Stomach (tissue), 4 donors: ENCODE measurements at regions not wholly inside any gene's neighbourhood (a gene's known extent, or its start where the extent isn't known, plus 50 kb on each side); places are given as distances from the start of the nearest gene placed in this dataset.

Experiments used
- EP300 ChIP-seq: sonication (generic); formaldehyde crosslinking; IDR thresholded peaks from one replicate; pipeline ENCODE4 v1.6.1; 2017; ENCODE audit warnings: antibody characterized with exemption
- POLR2A ChIP-seq, 4 donors: fragments of 450-650 bp; IDR thresholded peaks; one replicate each; pipeline ENCODE4 v1.6.1; 2016; ENCODE audit warnings: antibody characterized with exemption in 4 of 4, control low read depth in 2 of 4, mild to moderate bottlenecking in 1 of 4, moderate library complexity in 1 of 4
- POLR2AphosphoS5 ChIP-seq, 3 donors: sonication (generic); formaldehyde crosslinking; IDR thresholded peaks; one replicate each; pipeline ENCODE4 v1.6.1; 2016; ENCODE audit warnings: antibody characterized with exemption in 3 of 3
- TF ChIP-seq, protein P1 (sequence below), 7 experiments: fragments of 450-650 bp in 4 of 7; fragments of 200-600 bp in 3 of 7; sonication (generic) in 3 of 7; IDR thresholded peaks; one replicate each; pipeline ENCODE4 v1.5.1; 2016 to 2019; ENCODE audit warnings: antibody characterized with exemption in 7 of 7, control low read depth in 2 of 7, mild to moderate bottlenecking in 1 of 7

DNA sequence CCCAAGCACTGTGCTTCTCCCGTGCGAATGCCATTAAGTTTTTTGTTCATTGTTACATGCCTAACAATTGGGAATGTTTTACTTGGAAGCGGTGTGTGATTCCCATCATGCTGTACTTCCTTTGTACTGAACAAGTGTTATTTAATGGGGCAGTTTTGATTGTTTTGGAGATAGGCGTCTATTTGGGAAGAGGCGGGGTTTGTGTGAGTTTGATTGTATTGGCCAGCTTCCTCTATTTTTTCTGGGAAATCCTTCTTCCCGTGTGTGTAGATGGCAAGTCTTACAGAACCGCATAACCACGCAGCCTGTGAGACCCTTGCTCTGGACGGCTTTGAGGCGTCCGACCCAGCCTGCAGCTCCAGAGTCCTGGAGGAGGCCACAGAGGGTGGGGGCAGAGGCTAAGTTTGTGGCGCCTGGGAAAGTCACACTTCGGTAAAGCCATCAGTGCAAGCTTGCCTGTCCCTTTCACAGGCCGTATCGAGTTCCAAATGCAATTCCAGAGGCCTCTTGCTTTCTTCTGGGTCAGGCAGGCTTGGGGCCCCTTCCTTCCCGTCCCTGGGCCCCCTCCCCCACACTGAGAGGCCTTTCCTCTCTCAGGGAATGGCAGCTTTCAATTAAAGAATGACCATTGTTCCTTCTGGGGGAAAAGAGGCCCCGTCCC lies 210.3 kb downstream of the TOMM20 start:
- TF ChIP-seq, protein P1, sequence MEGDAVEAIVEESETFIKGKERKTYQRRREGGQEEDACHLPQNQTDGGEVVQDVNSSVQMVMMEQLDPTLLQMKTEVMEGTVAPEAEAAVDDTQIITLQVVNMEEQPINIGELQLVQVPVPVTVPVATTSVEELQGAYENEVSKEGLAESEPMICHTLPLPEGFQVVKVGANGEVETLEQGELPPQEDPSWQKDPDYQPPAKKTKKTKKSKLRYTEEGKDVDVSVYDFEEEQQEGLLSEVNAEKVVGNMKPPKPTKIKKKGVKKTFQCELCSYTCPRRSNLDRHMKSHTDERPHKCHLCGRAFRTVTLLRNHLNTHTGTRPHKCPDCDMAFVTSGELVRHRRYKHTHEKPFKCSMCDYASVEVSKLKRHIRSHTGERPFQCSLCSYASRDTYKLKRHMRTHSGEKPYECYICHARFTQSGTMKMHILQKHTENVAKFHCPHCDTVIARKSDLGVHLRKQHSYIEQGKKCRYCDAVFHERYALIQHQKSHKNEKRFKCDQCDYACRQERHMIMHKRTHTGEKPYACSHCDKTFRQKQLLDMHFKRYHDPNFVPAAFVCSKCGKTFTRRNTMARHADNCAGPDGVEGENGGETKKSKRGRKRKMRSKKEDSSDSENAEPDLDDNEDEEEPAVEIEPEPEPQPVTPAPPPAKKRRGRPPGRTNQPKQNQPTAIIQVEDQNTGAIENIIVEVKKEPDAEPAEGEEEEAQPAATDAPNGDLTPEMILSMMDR (IDR thresholded peaks at IDR 0.05) = no peak
- TF ChIP-seq POLR2AphosphoS5 (IDR thresholded peaks at IDR 0.05) (peak; percentile 66 to 80 (median 71)), EP300 (no peak), POLR2A (IDR thresholded peaks at IDR 0.05) (no peak)
